ENCODE measurements at regions not wholly inside any gene's neighbourhood (a gene's known extent, or its start where the extent isn't known, plus 50 kb on each side); places are given as distances from the start of the nearest gene placed in this dataset.

DNA sequence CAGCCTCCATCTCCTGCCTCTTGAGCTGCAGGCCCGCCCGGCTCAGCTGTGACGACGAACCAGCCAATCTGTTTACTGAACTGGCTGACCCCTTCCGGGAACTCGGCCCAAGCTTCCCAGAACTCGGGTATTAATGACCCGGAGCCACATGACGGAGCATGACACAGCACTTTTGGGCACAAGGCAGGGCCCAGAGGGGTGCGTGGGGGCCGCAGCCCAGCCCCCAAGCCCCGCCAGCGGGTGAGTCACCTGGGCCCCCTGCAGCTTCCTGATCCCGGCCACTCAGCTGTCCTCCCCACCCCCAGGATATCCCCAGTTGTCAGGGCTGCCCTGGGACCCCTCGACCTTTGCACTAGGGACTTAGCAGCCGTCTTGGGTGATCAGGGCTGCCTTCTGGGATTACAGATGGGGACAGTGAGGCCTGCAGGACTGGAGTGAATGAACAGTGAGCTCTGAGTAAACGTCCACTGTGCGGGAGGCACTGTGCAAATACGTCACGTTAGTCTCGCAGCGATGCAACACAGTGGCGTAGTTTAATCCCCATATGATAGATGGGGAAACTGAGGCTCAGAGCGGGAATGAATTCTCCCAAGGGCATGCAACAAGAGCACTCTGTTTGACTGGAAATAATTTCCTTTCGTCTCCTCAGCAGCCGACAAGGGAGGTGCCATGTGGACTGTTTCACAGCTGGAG, 102.1 kb downstream of the CEBPB start (continued):
- TF ChIP-seq CHD7 (IDR thresholded peaks at IDR 0.05; ENCODE audit: low read depth, low read length), result no peak
- no peak for TF ChIP-seq RBM14 (IDR thresholded peaks at IDR 0.05; ENCODE audit: borderline replicate concordance, insufficient read depth, low read depth, low read length)
- TF ChIP-seq IRF9 (tag; IDR thresholded peaks at IDR 0.05), result no peak; the same call in 1 of the 2 replicates
- TF ChIP-seq BRD4 (IDR thresholded peaks at IDR 0.05), result no peak
- 0 out of 2 replicates have a peak, but pooled peaks have one; percentile 64 for TF ChIP-seq ELF4 (CRISPR knock-in tag; IDR thresholded peaks at IDR 0.05)
- no peak for TF ChIP-seq E4F1 (CRISPR knock-in tag; IDR thresholded peaks at IDR 0.05; ENCODE audit: borderline replicate concordance)
- TF ChIP-seq CXXC5 (CRISPR knock-in tag; IDR thresholded peaks at IDR 0.05), result peak; percentile 91
- peak; percentile 92; the same call in 1 of the 2 replicates for TF ChIP-seq MYNN (IDR thresholded peaks at IDR 0.05)
- no peak for TF ChIP-seq MYNN (CRISPR knock-in tag; IDR thresholded peaks at IDR 0.05)
- TF ChIP-seq RBM39 (optimal IDR thresholded peaks at IDR 0.05; ENCODE audit: low read depth, low read length), result no peak
- TF ChIP-seq PML (IDR thresholded peaks at IDR 0.05; ENCODE audit: low read length), result peak; percentile 59; the same call in 1 of the 2 replicates
- no peak for TF ChIP-seq PPARD (CRISPR knock-in tag; IDR thresholded peaks at IDR 0.05)
- TF ChIP-seq MECOM (CRISPR knock-in tag; IDR thresholded peaks at IDR 0.05), result peak; percentile 30; the same call in 1 of the 2 replicates
- peak; percentile 70; the same call in 1 of the 2 replicates for TF ChIP-seq HSF4 (CRISPR knock-in tag; IDR thresholded peaks at IDR 0.05; ENCODE audit: borderline replicate concordance)

Measured in K562 (cell line).